ENCODE measurements at regions not wholly inside any gene's neighbourhood (a gene's known extent, or its start where the extent isn't known, plus 50 kb on each side); places are given as distances from the start of the nearest gene placed in this dataset.

DNA sequence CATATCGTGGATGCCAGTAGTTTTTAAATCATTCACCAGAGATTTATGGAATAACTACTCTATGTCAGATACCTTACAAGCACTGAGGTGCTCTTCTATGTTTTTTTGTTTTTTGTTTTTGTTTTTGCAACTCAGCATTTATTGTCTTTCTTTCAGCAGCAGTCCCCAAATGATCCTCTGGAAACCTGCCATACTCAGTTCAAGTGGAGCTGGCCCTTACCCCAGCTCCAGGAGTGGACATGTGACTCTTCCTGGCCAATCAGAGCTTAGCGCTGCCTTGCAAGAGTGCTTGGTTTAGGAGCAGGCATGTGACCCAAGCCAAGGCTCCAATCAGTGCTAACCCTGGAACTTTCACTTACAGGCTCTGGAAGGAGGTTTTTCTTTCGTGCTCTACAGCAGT lies 356.6 kb upstream of the ZMIZ1 start:
- H3K4me1 ChIP-seq (ENCODE audit: control insufficient read depth in 1 of 2, insufficient read depth in 2 of 2, low read length in 2 of 2) = no peaks in the 10 kb centered on the region
- no peak overlapping the region for H3K9ac ChIP-seq (ENCODE audit: low read depth in 1 of 2, low read length in 2 of 2)
- no peak overlapping the region for H3K27ac ChIP-seq (ENCODE audit: low read depth, low read length)
- H3K4me3 ChIP-seq (ENCODE audit: low read depth in 1 of 2, low read length in 2 of 2) = no peak overlapping the region
- H3K27me3 ChIP-seq (ENCODE audit: control insufficient read depth in 1 of 2, insufficient read depth in 2 of 2, low read length in 2 of 2) = no peaks in the 10 kb centered on the region
- no peaks in the 10 kb centered on the region for H3K36me3 ChIP-seq (ENCODE audit: control insufficient read depth in 1 of 2, insufficient read depth in 2 of 2, low read length in 2 of 2)
- H3K9me3 ChIP-seq (ENCODE audit: control insufficient read depth in 1 of 2, low read length in 2 of 2) = no peaks in the 10 kb centered on the region

DNA sequence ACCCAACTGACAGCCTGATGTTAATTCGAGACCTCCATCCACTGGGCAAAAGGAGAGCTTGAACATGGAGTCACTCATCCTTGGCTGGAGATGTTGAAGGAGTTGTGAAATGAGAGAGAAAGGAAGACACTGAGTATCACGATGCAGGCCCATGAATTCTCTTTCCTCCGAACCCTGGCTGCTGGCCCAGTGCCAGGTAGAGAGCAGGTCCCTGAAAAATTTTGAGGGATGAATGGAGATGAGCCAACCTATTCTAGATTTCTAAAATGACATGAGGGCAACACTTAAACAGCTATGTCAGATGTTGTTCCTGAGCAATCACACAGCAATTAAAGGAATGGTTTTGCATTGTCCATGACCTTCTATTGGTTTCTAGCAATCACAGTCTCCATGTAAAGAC lies 355.1 kb upstream of the ZMIZ1 start:
- no peaks in the 10 kb centered on the region for H3K27me3 ChIP-seq (ENCODE audit: control insufficient read depth in 1 of 2, insufficient read depth in 2 of 2, low read length in 2 of 2)
- H3K27ac ChIP-seq (ENCODE audit: low read depth, low read length) = no peak overlapping the region
- no peaks in the 10 kb centered on the region for H3K9me3 ChIP-seq (ENCODE audit: control insufficient read depth in 1 of 2, low read length in 2 of 2)
- H3K4me3 ChIP-seq (ENCODE audit: low read depth in 1 of 2, low read length in 2 of 2) = no peak overlapping the region
- H3K4me1 ChIP-seq (ENCODE audit: control insufficient read depth in 1 of 2, insufficient read depth in 2 of 2, low read length in 2 of 2) = no peaks in the 10 kb centered on the region
- no peaks in the 10 kb centered on the region for H3K36me3 ChIP-seq (ENCODE audit: control insufficient read depth in 1 of 2, insufficient read depth in 2 of 2, low read length in 2 of 2)
- H3K9ac ChIP-seq (ENCODE audit: low read depth in 1 of 2, low read length in 2 of 2) = no peak overlapping the region

DNA sequence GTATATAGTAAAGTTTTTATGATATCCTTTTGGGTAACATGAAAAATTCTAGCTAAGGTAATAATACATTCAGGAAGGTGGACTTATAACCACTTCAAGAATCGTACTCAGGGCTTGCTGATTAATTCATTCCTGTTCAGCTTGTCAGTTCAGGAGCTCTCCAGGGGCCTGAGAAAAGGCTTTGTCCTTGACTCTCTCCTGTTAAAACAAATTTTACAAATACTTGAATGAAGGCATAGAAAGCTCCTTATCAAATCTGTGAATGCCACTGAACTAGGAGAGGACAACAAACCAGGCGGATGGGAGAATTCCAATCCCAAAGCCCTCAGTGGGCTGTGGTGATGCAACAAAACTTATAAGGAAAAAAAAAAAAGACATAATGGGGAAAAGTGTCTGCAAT lies 354.5 kb upstream of the ZMIZ1 start:
- Histone ChIP-seq H3K36me3 (ENCODE audit: control insufficient read depth in 1 of 2, insufficient read depth in 2 of 2, low read length in 2 of 2) (no peaks in the 10 kb centered on the region), H3K9me3 (ENCODE audit: control insufficient read depth in 1 of 2, low read length in 2 of 2) (no peaks in the 10 kb centered on the region), H3K4me1 (ENCODE audit: control insufficient read depth in 1 of 2, insufficient read depth in 2 of 2, low read length in 2 of 2) (no peaks in the 10 kb centered on the region), H3K4me3 (ENCODE audit: low read depth in 1 of 2, low read length in 2 of 2) (no peak overlapping the region), H3K9ac (ENCODE audit: low read depth in 1 of 2, low read length in 2 of 2) (no peak overlapping the region), H3K27me3 (ENCODE audit: control insufficient read depth in 1 of 2, insufficient read depth in 2 of 2, low read length in 2 of 2) (no peaks in the 10 kb centered on the region), H3K27ac (ENCODE audit: low read depth, low read length) (no peak overlapping the region)

DNA sequence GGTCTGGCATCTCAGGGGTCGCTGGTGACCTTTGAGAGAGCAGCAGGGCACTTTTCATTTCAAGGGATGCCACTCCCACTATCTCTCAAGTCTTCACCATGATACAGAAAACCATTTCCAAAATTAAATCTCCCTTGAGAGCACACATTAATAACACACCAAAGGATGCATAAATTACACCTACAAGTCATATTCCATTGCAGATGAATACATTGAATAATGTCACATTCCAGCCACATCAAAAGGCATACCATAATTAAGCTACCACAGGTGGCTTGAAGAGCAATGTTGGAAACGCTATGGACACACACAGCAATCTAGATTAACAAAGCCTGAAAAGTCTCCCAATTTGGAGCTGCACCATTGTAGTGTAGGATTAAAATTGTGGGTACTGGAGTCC lies 353.3 kb upstream of the ZMIZ1 start:
- Histone ChIP-seq H3K9ac (ENCODE audit: low read depth in 1 of 2, low read length in 2 of 2) (no peak overlapping the region), H3K4me3 (ENCODE audit: low read depth in 1 of 2, low read length in 2 of 2) (no peak overlapping the region), H3K27ac (ENCODE audit: low read depth, low read length) (no peak overlapping the region), H3K36me3 (ENCODE audit: control insufficient read depth in 1 of 2, insufficient read depth in 2 of 2, low read length in 2 of 2) (no peaks in the 10 kb centered on the region), H3K9me3 (ENCODE audit: control insufficient read depth in 1 of 2, low read length in 2 of 2) (no peaks in the 10 kb centered on the region), H3K27me3 (ENCODE audit: control insufficient read depth in 1 of 2, insufficient read depth in 2 of 2, low read length in 2 of 2) (no peaks in the 10 kb centered on the region), H3K4me1 (ENCODE audit: control insufficient read depth in 1 of 2, insufficient read depth in 2 of 2, low read length in 2 of 2) (no peaks in the 10 kb centered on the region)

DNA sequence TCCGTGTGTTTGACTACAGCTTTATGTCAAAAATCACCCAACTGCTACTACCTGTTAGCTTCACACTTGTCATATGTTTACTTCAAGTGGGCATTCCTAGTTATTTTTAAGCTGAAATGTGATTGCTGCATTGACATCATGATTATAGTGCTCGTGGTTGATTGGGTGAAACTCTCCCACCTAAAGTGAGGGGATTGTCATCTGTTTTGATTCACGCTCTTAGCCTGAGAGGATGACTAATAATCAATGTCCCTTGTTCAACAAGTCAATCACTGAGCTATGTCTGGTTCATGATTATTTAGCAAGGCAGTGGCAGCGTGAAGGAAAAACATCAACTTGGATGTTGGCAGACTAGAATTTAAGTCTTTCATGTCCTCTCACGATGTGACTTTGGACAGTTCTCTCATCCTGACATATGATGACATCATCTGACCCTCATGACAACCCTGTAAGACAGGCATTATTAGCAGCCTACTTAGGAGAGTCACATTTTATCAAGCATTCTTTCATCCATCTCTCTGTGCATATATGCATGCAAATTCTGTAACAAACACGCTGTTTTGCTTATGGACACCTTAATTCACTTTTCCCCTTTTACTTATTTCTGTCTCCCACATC lies 352.6 kb upstream of the ZMIZ1 start:
- Histone ChIP-seq H3K27ac (ENCODE audit: low read depth, low read length) (no peak overlapping the region), H3K4me3 (ENCODE audit: low read depth in 1 of 2, low read length in 2 of 2) (no peak overlapping the region), H3K4me1 (ENCODE audit: control insufficient read depth in 1 of 2, insufficient read depth in 2 of 2, low read length in 2 of 2) (no peaks in the 10 kb centered on the region), H3K27me3 (ENCODE audit: control insufficient read depth in 1 of 2, insufficient read depth in 2 of 2, low read length in 2 of 2) (no peaks in the 10 kb centered on the region), H3K36me3 (ENCODE audit: control insufficient read depth in 1 of 2, insufficient read depth in 2 of 2, low read length in 2 of 2) (no peaks in the 10 kb centered on the region), H3K9me3 (ENCODE audit: control insufficient read depth in 1 of 2, low read length in 2 of 2) (no peaks in the 10 kb centered on the region), H3K9ac (ENCODE audit: low read depth in 1 of 2, low read length in 2 of 2) (no peak overlapping the region)

DNA sequence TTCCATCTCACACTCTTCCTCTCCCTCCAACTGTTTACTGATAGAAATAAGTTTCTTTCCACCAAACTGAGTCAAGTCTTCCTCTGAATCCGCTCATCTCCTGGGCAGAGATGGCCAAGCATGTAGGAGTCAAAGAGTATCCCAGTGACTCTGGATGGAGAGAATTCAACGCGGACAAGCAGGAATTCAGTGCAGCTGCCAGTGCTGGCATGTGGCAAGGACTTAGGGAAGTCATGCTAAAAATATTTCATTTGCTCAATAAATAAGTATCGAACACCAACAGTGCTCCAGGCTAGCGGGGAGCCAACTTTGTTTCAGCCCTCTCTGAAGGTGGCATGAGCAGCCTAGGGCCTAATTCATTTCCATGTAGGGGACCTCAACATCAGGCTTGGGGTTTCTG lies 351.6 kb upstream of the ZMIZ1 start:
- no peaks in the 10 kb centered on the region for H3K4me1 ChIP-seq (ENCODE audit: control insufficient read depth in 1 of 2, insufficient read depth in 2 of 2, low read length in 2 of 2)
- no peaks in the 10 kb centered on the region for H3K36me3 ChIP-seq (ENCODE audit: control insufficient read depth in 1 of 2, insufficient read depth in 2 of 2, low read length in 2 of 2)
- no peaks in the 10 kb centered on the region for H3K9me3 ChIP-seq (ENCODE audit: control insufficient read depth in 1 of 2, low read length in 2 of 2)
- no peak overlapping the region for H3K9ac ChIP-seq (ENCODE audit: low read depth in 1 of 2, low read length in 2 of 2)
- no peak overlapping the region for H3K4me3 ChIP-seq (ENCODE audit: low read depth in 1 of 2, low read length in 2 of 2)
- H3K27me3 ChIP-seq (ENCODE audit: control insufficient read depth in 1 of 2, insufficient read depth in 2 of 2, low read length in 2 of 2) = no peaks in the 10 kb centered on the region
- H3K27ac ChIP-seq (ENCODE audit: low read depth, low read length) = no peak overlapping the region

DNA sequence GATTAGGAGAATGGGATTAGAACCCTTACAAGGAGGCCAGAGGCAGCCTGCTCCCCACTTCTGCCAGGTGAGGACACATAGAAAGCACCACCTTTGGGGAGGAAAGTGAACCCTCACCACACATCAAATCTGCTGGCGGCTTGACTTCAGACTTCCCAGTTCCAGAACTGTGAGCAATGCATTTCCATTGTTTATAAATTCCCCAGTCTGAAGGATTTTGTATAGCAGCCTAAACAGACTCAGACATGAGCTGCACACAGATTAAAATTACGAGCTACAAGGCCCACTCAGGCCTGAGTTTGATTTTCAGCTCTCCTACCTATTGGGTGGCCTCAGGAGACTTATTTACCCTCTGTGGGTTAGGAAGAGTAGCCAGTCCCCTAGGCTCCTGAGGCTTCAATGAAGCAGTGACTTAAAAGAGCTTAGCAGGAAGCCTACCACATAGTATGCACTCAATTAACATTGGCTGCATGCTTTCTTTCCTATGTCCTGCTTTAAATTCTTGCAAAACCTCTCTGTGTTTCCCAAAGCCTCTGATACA lies 350.7 kb upstream of the ZMIZ1 start:
- no peak overlapping the region for H3K27ac ChIP-seq (ENCODE audit: low read depth, low read length)
- H3K36me3 ChIP-seq (ENCODE audit: control insufficient read depth in 1 of 2, insufficient read depth in 2 of 2, low read length in 2 of 2) = no peaks in the 10 kb centered on the region

DNA sequence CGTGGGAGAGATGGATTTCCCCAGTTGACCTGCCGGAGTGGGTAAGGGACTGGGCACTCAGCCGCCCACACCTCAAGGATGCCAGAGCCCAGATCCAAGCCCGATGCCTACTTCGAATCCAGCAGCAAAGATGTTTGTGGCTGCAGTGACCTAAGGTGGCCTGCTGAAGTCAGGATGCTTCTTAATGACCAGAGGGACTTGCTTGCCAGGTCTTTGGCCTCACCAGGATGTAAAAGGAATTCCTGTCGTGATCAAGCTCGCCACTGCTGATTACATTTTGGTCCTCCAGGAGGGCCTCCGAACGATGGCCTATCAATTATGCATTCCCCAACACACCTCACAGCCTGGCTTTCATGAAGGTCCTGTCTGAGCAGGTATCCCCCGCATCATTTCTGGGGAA lies 349.5 kb upstream of the ZMIZ1 start:
- Histone ChIP-seq H3K9ac (ENCODE audit: low read depth in 1 of 2, low read length in 2 of 2) (no peak overlapping the region), H3K9me3 (ENCODE audit: control insufficient read depth in 1 of 2, low read length in 2 of 2) (no peaks in the 10 kb centered on the region), H3K36me3 (ENCODE audit: control insufficient read depth in 1 of 2, insufficient read depth in 2 of 2, low read length in 2 of 2) (no peaks in the 10 kb centered on the region), H3K27ac (ENCODE audit: low read depth, low read length) (no peak overlapping the region), H3K4me1 (ENCODE audit: control insufficient read depth in 1 of 2, insufficient read depth in 2 of 2, low read length in 2 of 2) (no peaks in the 10 kb centered on the region), H3K4me3 (ENCODE audit: low read depth in 1 of 2, low read length in 2 of 2) (no peak overlapping the region), H3K27me3 (ENCODE audit: control insufficient read depth in 1 of 2, insufficient read depth in 2 of 2, low read length in 2 of 2) (no peaks in the 10 kb centered on the region)

More for the DNA sequence above, 350.7 kb upstream of the ZMIZ1 start:
- Histone ChIP-seq H3K4me1 (ENCODE audit: control insufficient read depth in 1 of 2, insufficient read depth in 2 of 2, low read length in 2 of 2) (no peaks in the 10 kb centered on the region), H3K9me3 (ENCODE audit: control insufficient read depth in 1 of 2, low read length in 2 of 2) (no peaks in the 10 kb centered on the region), H3K4me3 (ENCODE audit: low read depth in 1 of 2, low read length in 2 of 2) (no peak overlapping the region), H3K9ac (ENCODE audit: low read depth in 1 of 2, low read length in 2 of 2) (no peak overlapping the region), H3K27me3 (ENCODE audit: control insufficient read depth in 1 of 2, insufficient read depth in 2 of 2, low read length in 2 of 2) (no peaks in the 10 kb centered on the region)

DNA sequence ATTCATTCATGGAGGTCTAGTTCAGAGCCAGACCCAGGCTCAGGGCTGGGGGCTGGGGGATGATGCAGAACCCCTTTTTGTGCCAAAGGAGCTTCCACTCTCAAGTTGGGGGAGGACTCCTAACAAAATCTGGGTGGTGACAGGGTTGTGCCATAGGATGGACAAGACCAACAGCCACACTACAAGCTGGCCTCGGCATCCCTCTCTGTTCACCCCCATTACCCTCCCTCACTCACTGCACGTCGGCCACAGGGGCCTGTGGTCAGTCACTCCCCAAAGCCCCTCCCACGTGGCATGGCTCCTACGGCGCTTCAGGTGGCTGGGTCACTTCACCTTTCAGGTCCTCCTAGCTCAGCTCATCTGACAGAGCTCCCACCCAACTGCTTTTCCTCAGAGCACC lies 348.7 kb upstream of the ZMIZ1 start:
- H3K27me3 ChIP-seq (ENCODE audit: control insufficient read depth in 1 of 2, insufficient read depth in 2 of 2, low read length in 2 of 2) = no peaks in the 10 kb centered on the region
- no peak overlapping the region for H3K27ac ChIP-seq (ENCODE audit: low read depth, low read length)
- H3K4me1 ChIP-seq (ENCODE audit: control insufficient read depth in 1 of 2, insufficient read depth in 2 of 2, low read length in 2 of 2) = no peaks in the 10 kb centered on the region
- no peak overlapping the region for H3K9ac ChIP-seq (ENCODE audit: low read depth in 1 of 2, low read length in 2 of 2)
- H3K36me3 ChIP-seq (ENCODE audit: control insufficient read depth in 1 of 2, insufficient read depth in 2 of 2, low read length in 2 of 2) = no peaks in the 10 kb centered on the region
- H3K9me3 ChIP-seq (ENCODE audit: control insufficient read depth in 1 of 2, low read length in 2 of 2) = no peaks in the 10 kb centered on the region
- H3K4me3 ChIP-seq (ENCODE audit: low read depth in 1 of 2, low read length in 2 of 2) = no peak overlapping the region

DNA sequence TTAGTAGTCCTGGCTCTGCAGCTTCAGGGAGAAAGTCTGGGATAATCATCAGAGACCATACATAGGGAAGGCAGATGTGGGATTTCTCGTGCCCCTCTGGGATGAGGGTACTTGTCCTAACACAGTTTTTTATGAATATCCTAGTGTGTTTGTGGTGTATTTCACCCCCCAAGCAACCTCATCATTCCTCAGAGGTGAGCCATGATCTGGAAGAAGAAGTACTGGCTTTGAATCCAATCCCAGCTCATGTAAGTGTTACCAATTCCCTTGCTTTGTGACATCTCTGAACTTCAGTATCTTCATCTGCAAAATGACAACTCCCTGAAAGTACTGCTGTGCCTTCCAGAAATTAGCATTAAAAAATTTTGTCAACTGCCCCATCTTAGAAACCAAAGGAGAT lies 347.5 kb upstream of the ZMIZ1 start:
- Histone ChIP-seq H3K9ac (ENCODE audit: low read depth in 1 of 2, low read length in 2 of 2) (no peak overlapping the region), H3K4me3 (ENCODE audit: low read depth in 1 of 2, low read length in 2 of 2) (no peak overlapping the region)

DNA sequence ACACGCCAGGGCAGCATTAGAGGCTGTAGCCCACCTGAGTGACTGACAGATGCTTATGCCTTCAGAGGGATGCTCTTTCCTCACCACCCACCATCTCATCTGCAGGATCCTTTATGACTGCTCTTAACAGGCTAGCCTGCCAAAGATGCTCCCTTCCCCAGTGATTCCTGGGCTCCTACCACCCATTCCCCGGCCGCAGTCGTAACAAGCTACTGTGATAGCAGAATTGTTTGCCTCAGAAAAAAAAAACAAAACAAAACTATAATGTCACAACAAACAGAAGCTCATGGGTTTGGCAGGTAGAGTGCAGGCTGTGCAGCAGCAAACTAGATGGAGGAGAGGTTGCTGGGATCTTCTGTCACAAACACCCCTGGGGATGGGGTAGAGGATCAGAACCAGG lies 343.9 kb upstream of the ZMIZ1 start:
- Histone ChIP-seq H3K27me3 (ENCODE audit: control insufficient read depth in 1 of 2, insufficient read depth in 2 of 2, low read length in 2 of 2) (no peaks in the 10 kb centered on the region), H3K9ac (ENCODE audit: low read depth in 1 of 2, low read length in 2 of 2) (no peak overlapping the region), H3K4me1 (ENCODE audit: control insufficient read depth in 1 of 2, insufficient read depth in 2 of 2, low read length in 2 of 2) (no peaks in the 10 kb centered on the region), H3K9me3 (ENCODE audit: control insufficient read depth in 1 of 2, low read length in 2 of 2) (no peaks in the 10 kb centered on the region), H3K27ac (ENCODE audit: low read depth, low read length) (no peak overlapping the region), H3K36me3 (ENCODE audit: control insufficient read depth in 1 of 2, insufficient read depth in 2 of 2, low read length in 2 of 2) (no peaks in the 10 kb centered on the region), H3K4me3 (ENCODE audit: low read depth in 1 of 2, low read length in 2 of 2) (no peak overlapping the region)

More for the DNA sequence above, 347.5 kb upstream of the ZMIZ1 start:
- no peaks in the 10 kb centered on the region for H3K9me3 ChIP-seq (ENCODE audit: control insufficient read depth in 1 of 2, low read length in 2 of 2)
- H3K4me1 ChIP-seq (ENCODE audit: control insufficient read depth in 1 of 2, insufficient read depth in 2 of 2, low read length in 2 of 2) = no peaks in the 10 kb centered on the region
- H3K27me3 ChIP-seq (ENCODE audit: control insufficient read depth in 1 of 2, insufficient read depth in 2 of 2, low read length in 2 of 2) = no peaks in the 10 kb centered on the region
- no peak overlapping the region for H3K27ac ChIP-seq (ENCODE audit: low read depth, low read length)
- no peaks in the 10 kb centered on the region for H3K36me3 ChIP-seq (ENCODE audit: control insufficient read depth in 1 of 2, insufficient read depth in 2 of 2, low read length in 2 of 2)
